ENCODE measurements at regions not wholly inside any gene's neighbourhood (a gene's known extent, or its start where the extent isn't known, plus 50 kb on each side); places are given as distances from the start of the nearest gene placed in this dataset.

- TF ChIP-seq, protein P1, sequence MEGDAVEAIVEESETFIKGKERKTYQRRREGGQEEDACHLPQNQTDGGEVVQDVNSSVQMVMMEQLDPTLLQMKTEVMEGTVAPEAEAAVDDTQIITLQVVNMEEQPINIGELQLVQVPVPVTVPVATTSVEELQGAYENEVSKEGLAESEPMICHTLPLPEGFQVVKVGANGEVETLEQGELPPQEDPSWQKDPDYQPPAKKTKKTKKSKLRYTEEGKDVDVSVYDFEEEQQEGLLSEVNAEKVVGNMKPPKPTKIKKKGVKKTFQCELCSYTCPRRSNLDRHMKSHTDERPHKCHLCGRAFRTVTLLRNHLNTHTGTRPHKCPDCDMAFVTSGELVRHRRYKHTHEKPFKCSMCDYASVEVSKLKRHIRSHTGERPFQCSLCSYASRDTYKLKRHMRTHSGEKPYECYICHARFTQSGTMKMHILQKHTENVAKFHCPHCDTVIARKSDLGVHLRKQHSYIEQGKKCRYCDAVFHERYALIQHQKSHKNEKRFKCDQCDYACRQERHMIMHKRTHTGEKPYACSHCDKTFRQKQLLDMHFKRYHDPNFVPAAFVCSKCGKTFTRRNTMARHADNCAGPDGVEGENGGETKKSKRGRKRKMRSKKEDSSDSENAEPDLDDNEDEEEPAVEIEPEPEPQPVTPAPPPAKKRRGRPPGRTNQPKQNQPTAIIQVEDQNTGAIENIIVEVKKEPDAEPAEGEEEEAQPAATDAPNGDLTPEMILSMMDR (IDR thresholded peaks at IDR 0.05; ENCODE audit: low read depth, low read length) = no peak
- no peak for TF ChIP-seq EZH2phosphoT487 (IDR thresholded peaks at IDR 0.05; ENCODE audit: low read depth)
These were observed 96.7 kb upstream of the MITF start for GRCh38 chr3:69642606-69643005.

All from OCI-LY3 (cell line).